H9 (cell line): ENCODE measurements at regions not wholly inside any gene's neighbourhood (a gene's known extent, or its start where the extent isn't known, plus 50 kb on each side); places are given as distances from the start of the nearest gene placed in this dataset.

Experiments
- DNase-seq: peaks from one replicate; pipeline ENCODE4 v3.0.0-alpha.2; 2017
- H2AFZ ChIP-seq: one replicate; pipeline ENCODE4 v1.6.1; 2013; ENCODE audit warnings: mild to moderate bottlenecking, low read length, control low read depth, moderate library complexity
- H2AK5ac ChIP-seq: 2 replicates; pipeline ENCODE4 v1.6.1; 2013; ENCODE audit warnings: low read length, control low read depth, mixed read lengths; ENCODE audit not compliant: insufficient read length
- H2BK120ac ChIP-seq: one replicate; pipeline ENCODE4 v1.6.1; 2013; ENCODE audit warnings: low read depth, mild to moderate bottlenecking, low read length, control low read depth, inconsistent platforms; ENCODE audit not compliant: poor library complexity, severe bottlenecking
- H2BK12ac ChIP-seq: 2 replicates; pipeline ENCODE4 v1.6.1; 2013; ENCODE audit warnings: low read length, control low read depth, mixed read lengths, low read depth; ENCODE audit not compliant: insufficient read length
- H2BK15ac ChIP-seq: 2 replicates; pipeline ENCODE4 v1.6.1; 2013; ENCODE audit warnings: low read depth, low read length, control low read depth
- H2BK20ac ChIP-seq: one replicate; pipeline ENCODE4 v1.6.1; 2013; ENCODE audit warnings: low read depth, mild to moderate bottlenecking, low read length, control low read depth, inconsistent platforms; ENCODE audit not compliant: poor library complexity, severe bottlenecking
- H2BK5ac ChIP-seq: 2 replicates; pipeline ENCODE4 v1.6.1; 2013; ENCODE audit warnings: low read length, control low read depth, mixed read lengths; ENCODE audit not compliant: insufficient read length
- H3K14ac ChIP-seq: 2 replicates; pipeline ENCODE4 v1.6.1; 2013; ENCODE audit warnings: low read length, control low read depth; ENCODE audit not compliant: insufficient read depth
- H3K18ac ChIP-seq: 2 replicates; pipeline ENCODE4 v1.6.1; 2013; ENCODE audit warnings: low read depth, mild to moderate bottlenecking, mixed read lengths, low read length, control low read depth; ENCODE audit not compliant: insufficient read length
- H3K23ac ChIP-seq: 2 replicates; pipeline ENCODE4 v1.6.1; 2013; ENCODE audit warnings: low read length, control low read depth, mixed read lengths, low read depth; ENCODE audit not compliant: insufficient read length
- H3K23me2 ChIP-seq: 2 replicates; pipeline ENCODE4 v1.6.1; 2013; ENCODE audit warnings: low read depth, mild to moderate bottlenecking, mixed read lengths, low read length, control low read depth; ENCODE audit not compliant: insufficient read length, poor library complexity, severe bottlenecking
- H3K27ac ChIP-seq: 2 replicates; pipeline ENCODE4 v1.5.1; 2013; ENCODE audit warnings: low read length, control low read depth, mixed read lengths, low read depth; ENCODE audit not compliant: insufficient read length
- H3K27me3 ChIP-seq: 2 replicates; pipeline ENCODE4 v1.6.1; 2013; ENCODE audit warnings: low read length, control low read depth, inconsistent platforms; ENCODE audit not compliant: insufficient read depth
- H3K4ac ChIP-seq: 2 replicates; pipeline ENCODE4 v1.6.1; 2013; ENCODE audit warnings: low read depth, mild to moderate bottlenecking, control low read depth, inconsistent platforms, low read length, moderate library complexity
- H3K4me1 ChIP-seq: 2 replicates; pipeline ENCODE4 v1.6.1; 2013; ENCODE audit warnings: low read length, control low read depth, inconsistent platforms; ENCODE audit not compliant: insufficient read depth
- H3K4me2 ChIP-seq: 2 replicates; pipeline ENCODE4 v1.6.1; 2013; ENCODE audit warnings: low read length, control low read depth, mixed read lengths; ENCODE audit not compliant: insufficient read length, insufficient read depth
- H3K56ac ChIP-seq: 2 replicates; pipeline ENCODE4 v1.6.1; 2013; ENCODE audit warnings: low read depth, mild to moderate bottlenecking, mixed read lengths, low read length, control low read depth; ENCODE audit not compliant: insufficient read length
- H3K79me1 ChIP-seq: 2 replicates; pipeline ENCODE4 v1.6.1; 2013; ENCODE audit warnings: low read depth, mild to moderate bottlenecking, moderate library complexity, low read length, control low read depth, inconsistent platforms; ENCODE audit not compliant: insufficient read depth, poor library complexity, severe bottlenecking
- H3K79me2 ChIP-seq: 2 replicates; pipeline ENCODE4 v1.6.1; 2013; ENCODE audit warnings: low read length, control low read depth, inconsistent platforms; ENCODE audit not compliant: insufficient read depth
- H3K9ac ChIP-seq: 2 replicates; pipeline ENCODE4 v1.6.1; 2013; ENCODE audit warnings: low read length, control low read depth, mixed read lengths; ENCODE audit not compliant: insufficient read length; ENCODE audit errors: extremely low read depth
- H3K9me3 ChIP-seq: one replicate; pipeline ENCODE4 v1.6.1; 2013; ENCODE audit warnings: low read depth, low read length, inconsistent platforms; ENCODE audit not compliant: control insufficient read depth
- H3T11ph ChIP-seq: one replicate; pipeline ENCODE4 v1.6.1; 2013; ENCODE audit warnings: mild to moderate bottlenecking, low read length, control low read depth, inconsistent platforms
- H4K20me1 ChIP-seq: one replicate; pipeline ENCODE4 v1.6.1; 2013; ENCODE audit not compliant: control insufficient read depth, insufficient read length, insufficient read depth
- H4K5ac ChIP-seq: 2 replicates; pipeline ENCODE4 v1.6.1; 2013; ENCODE audit warnings: low read depth, mild to moderate bottlenecking, mixed read lengths, low read length, control low read depth; ENCODE audit not compliant: insufficient read length
- H4K8ac ChIP-seq: replicated peaks from 2 replicates; pipeline ENCODE4 v1.6.1; 2013; ENCODE audit warnings: low read length, control low read depth, mixed read lengths, low read depth; ENCODE audit not compliant: insufficient read length
- H4K91ac ChIP-seq: 2 replicates; pipeline ENCODE4 v1.6.1; 2013; ENCODE audit warnings: low read depth, mild to moderate bottlenecking, moderate library complexity, mixed read lengths, low read length, control low read depth; ENCODE audit not compliant: insufficient read length
- H3K27ac Mint-ChIP-seq, 3 experiments: 2 replicates in 2 of 3; 3 replicates in 1 of 3; pipeline ENCODE4 v1.8.0; 2020 to 2021; ENCODE audit warnings: mixed read lengths in 3 of 3, mild to moderate bottlenecking in 1 of 3, moderate library complexity in 1 of 3
- H3K27me3 Mint-ChIP-seq: 2 replicates; pipeline ENCODE4 v1.8.0; 2021; ENCODE audit warnings: low read depth, mild to moderate bottlenecking, moderate library complexity, mixed read lengths
- H3K36me3 Mint-ChIP-seq, 3 experiments: 2 replicates in 2 of 3; 3 replicates in 1 of 3; pipeline ENCODE4 v1.8.0; 2020 to 2021; ENCODE audit warnings: low read depth in 3 of 3, mixed read lengths in 3 of 3; ENCODE audit not compliant: insufficient read depth in 1 of 3
- H3K4me1 Mint-ChIP-seq, 2 experiments: 2 replicates each; pipeline ENCODE4 v1.8.0; 2020; ENCODE audit warnings: mixed read lengths in 2 of 2
- H3K4me3 Mint-ChIP-seq, 2 experiments: 2 replicates in 1 of 2; 3 replicates in 1 of 2; pipeline ENCODE4 v1.8.0; 2020 to 2021; ENCODE audit warnings: mild to moderate bottlenecking in 2 of 2, mixed read lengths in 2 of 2, moderate library complexity in 1 of 2
- H3K9me3 Mint-ChIP-seq, 2 experiments: 2 replicates in 1 of 2; 3 replicates in 1 of 2; pipeline ENCODE4 v1.8.0; 2020; ENCODE audit warnings: mild to moderate bottlenecking in 2 of 2, mixed read lengths in 2 of 2, moderate library complexity in 1 of 2
- CTCF ChIP-seq: fragments of 200-600 bp; sonication (generic); conservative IDR thresholded peaks from 3 replicates; pipeline ENCODE4 v1.8.0; 2021; ENCODE audit warnings: antibody characterized with exemption, mild to moderate bottlenecking
- WGBS: extraction: QIAGEN DNeasy Blood & Tissue Kit; methylation state at CpG from one replicate; pipeline ENCODE4 v1.1.7; 2013; ENCODE audit warnings: missing lambda C conversion rate, low lambda C conversion rate, mixed read lengths; ENCODE audit not compliant: insufficient read length; ENCODE audit errors: extremely low coverage; 5-methylcytosine and 5-hydroxymethylcytosine counted together

GRCh38 chr10:86598151-86598550 lies 56.2 kb upstream of the OPN4 start:
- Mint-ChIP-seq H3K9me3 (no peaks in the 10 kb centered on the region; a peak in 1 of 5 replicates), H3K27me3 (peaks cover 2% of the 10 kb centered on the region; the same call in 1 of the 2 replicates), H3K36me3 (no peaks in the 10 kb centered on the region; a peak in 1 of 7 replicates), H3K4me1 (peaks cover 12 to 15% of the 10 kb centered on the region in 2 experiments), H3K27ac (no peak overlapping the region), H3K4me3 (no peak overlapping the region)
- Histone ChIP-seq H3K4me2 (no peak overlapping the region), H4K5ac (no peak overlapping the region), H3K56ac (no peak overlapping the region), H2AK5ac (no peak overlapping the region), H3K9ac (no peak overlapping the region), H2BK12ac (no peak overlapping the region), H3K27me3 (no peaks in the 10 kb centered on the region), H2AFZ (no peak overlapping the region), H3K4ac (no peak overlapping the region), H2BK20ac (no peak overlapping the region), H3T11ph (no peak overlapping the region), H4K20me1 (no peaks in the 10 kb centered on the region), H2BK120ac (no peak overlapping the region), H3K27ac (no peak overlapping the region), H3K18ac (no peak overlapping the region), H3K23me2 (no peaks in the 10 kb centered on the region), H3K14ac (no peak overlapping the region), H3K4me1 (peaks cover 7% of the 10 kb centered on the region; the same call in 1 of the 2 replicates), H2BK15ac (no peak overlapping the region), H3K9me3 (no peaks in the 10 kb centered on the region), H3K79me1 (no peaks in the 10 kb centered on the region), H3K79me2 (no peaks in the 10 kb centered on the region), H3K23ac (no peak overlapping the region), H4K91ac (no peak overlapping the region), H4K8ac (no peak overlapping the region), H2BK5ac (no peak overlapping the region)
- no peak for TF ChIP-seq CTCF
- no CpG with 5 or more reads among the region's 1 CpG for WGBS
- DNase-seq: no peak
